ENCODE measurements at regions not wholly inside any gene's neighbourhood (a gene's known extent, or its start where the extent isn't known, plus 50 kb on each side); places are given as distances from the start of the nearest gene placed in this dataset.

DNA sequence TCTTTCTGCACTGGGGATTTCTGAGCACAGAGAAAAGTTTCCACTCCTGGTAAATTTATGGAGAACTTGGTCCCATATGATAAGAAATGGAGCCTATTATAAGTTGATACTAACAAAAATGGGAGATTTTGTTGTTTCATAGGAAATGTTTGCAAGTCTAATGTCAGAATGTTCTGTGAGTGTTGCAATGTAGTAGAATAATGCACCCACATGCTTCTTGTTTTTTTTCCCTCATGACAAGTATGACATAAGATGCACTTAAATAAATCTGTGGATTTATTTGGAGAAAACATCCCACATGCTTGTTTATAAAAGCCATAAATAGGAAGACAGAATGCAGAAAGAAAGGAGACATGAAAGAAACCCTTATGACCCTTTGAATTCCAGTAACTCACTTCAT, 50.8 kb upstream of the KCNJ6 start:
- DNase-seq (ENCODE audit: low read depth), result no peak

DNA sequence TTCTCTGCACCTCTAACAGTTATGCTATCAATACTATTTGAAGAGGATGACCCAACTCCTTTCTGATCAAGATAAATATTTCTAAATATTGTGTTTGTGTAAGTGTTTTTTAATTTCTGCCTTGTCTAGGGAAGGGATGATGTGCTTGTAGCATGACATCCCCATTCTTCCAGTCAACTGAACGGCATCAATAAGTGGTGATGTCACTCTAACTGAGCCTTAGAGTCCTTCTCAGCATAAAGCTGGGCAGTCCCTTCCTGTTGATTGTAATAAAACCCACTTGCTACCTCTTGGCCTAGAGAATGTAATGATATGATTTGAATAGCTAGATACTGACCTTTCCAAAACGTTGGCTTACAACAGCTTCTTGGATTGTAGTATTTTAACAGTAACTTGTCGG, 52.5 kb upstream of the KCNJ6 start:
- DNase-seq (ENCODE audit: low read depth), result no peak

DNA sequence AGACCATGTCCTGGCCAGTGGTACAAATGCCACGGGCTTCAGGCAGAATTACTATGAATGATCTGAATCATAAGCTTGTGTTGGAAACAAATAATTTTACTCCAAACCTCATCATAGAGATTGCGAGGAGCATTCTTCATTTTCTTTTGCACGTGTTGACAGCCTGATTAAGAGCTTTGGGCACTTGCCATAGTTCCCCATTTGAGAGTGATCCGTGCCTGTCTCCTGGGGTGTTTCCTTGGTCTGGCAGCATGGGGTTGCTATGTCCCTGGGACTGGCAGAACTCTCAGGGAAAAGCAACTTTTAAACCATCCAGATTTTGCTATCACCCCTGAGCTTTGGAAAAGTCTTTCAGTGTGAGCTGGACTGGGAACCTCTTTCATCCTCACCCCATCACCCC, 54.3 kb upstream of the KCNJ6 start:
- DNase-seq (ENCODE audit: low read depth), result no peak

DNA sequence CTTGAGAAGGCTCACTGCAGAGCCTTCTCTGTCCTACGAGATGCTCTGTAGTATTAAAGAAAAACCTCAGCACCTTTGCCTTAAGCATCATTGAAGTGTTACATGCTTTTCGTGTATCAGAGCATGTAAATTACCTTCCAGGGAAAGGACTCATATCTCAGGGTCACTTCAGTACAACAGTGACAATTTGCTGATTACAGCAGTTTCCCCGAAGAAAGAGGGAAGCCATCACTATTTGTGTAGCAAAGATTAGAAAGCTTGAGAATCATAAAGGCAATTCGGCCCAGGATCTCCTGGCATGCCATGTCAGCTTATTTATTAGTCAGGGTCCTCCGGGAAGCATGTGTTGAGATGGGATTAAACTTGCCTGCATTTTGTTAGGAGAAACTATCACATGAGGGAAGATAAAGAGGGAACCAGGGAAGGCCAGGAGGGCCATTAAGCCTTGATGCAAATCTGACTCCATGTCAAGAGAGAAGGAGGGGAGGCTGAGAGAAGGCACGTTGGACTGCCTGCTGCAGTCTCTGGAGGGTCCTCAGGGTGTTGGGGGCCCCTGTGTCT, 55.2 kb upstream of the KCNJ6 start:
- DNase-seq (ENCODE audit: low read depth), result no peak

DNA sequence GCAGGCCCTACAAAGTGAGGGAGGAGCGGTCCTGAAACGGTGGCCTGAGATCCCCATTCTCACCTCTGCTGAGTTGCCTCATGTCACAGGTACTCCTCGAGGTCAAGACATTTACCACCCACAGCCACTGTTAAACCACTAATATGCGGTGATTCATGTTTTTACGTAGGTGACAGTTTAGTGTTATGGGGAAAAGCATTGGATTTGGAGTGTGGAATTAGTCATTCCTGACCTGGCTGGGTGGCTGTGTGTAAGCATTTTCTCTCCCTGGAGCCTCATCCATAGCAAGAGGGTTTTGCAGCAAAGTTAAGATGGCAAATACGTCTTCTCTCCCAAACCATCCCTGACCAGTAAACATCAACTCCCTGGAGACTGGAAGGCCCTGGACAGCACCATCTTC, 57.8 kb upstream of the KCNJ6 start:
- no peak for DNase-seq (ENCODE audit: low read depth)

DNA sequence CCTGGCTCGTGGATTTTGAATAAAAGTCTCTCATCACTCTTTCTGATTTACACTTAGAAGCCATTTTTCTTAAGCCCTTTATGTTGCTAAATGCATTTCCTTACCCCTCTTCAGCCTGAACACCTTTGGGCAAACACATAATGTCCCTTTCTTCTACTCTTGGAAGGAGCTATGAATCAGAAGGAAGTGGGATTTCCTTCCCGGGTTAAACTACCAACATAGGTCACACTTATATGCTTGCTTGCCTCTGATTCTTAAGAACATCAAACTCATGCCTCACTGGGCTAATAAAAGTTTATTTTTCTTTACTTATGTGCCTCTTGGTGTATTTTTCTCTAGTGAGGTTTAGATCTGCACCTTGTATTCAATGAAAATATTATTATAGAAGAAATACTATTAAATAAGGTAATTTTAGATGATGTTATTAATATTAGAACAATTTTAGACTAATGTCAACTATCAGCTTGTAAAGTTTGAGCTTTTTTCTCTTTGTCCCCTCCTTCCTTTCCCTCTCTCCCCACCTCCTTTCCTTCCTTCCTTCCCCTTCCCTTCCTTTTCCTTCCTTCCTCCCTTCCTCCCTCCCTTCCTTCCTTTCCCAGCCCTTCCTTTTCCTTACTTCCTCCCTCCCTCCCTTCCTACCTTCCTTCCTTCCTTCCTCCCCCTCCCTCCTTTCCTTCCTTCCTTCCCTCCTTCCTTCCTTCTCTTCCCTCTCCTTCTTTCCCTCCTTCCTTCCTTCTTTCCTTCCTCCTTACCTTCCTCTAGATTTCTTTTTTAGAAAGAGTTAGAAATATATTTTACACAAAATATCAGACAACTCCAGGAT, 66.5 kb upstream of the KCNJ6 start:
- no peak for DNase-seq (ENCODE audit: low read depth)

DNA sequence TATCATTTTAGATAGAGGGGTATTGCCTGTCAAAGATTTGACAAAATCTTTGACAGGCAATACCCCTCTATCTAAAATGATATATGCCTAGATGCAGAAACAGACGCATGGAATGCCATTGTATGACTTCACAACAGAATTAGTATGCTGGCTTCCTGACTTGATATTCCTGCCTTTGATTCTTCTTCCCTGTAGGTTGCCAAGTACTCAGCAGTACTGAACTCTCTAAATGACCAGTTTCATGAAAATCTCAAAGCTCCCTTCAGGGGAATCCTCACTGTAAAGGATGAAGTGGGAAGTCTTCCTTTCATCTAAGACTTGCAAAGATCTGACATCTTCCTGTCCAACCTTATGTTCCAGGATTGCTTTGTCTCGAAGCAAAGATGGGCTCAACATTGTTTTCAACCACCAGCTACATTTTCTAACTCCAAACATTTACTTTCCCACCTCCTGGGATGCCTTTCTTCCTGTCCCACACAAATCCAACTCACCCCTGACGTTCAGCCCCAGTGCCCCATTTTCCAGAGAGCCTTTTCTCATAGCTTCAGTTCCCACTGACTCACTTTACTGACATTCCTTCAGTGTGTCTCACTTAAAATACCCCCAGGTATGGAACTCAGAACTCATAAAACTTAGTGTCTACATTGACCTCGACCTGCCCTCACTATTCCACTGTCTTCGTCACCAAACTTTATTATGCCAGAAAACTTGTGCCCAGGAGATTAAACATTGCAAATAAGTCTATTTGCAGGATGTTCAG, 67.3 kb upstream of the KCNJ6 start:
- no peak for DNase-seq (ENCODE audit: low read depth)

DNA sequence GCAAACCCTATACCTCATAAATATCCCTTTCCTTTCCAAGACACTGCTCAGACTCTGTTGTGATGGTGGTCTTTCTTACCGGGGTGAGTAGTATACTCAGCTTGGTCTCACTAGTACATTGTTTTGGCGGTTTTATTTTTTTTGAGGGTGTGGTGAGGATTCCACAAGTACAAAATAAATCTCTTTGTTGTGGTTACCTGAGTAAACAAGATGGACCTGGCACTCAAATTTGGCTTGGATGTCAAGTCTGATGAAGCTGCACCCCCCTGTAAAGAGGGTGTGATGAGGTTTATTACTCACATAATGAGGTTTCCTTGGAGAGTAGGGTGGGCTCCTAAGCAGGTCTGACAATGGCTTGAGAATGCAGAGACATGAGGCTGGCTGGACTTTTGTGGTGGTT, 68.2 kb upstream of the KCNJ6 start:
- DNase-seq (ENCODE audit: low read depth), result no peak

DNA sequence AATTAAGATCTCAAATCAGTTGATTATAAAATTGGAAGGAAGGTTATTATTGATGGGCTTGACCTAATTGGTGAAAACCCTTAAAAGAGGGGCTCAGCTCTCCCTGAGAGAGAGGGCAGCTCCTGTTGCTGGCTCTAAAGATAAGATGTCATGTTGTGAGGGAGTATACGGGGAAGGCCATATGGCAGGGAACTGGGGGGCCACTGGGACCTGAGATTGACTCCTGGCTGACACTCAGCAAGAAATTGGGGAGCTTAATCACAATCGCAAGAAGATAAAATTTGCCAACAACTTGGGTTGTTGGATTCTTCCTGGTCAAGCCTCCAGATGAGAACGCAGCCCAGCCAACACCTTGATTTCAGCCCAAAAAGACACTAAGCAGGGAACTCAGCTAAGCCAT, 69.7 kb upstream of the KCNJ6 start:
- DNase-seq (ENCODE audit: low read depth), result no peak

DNA sequence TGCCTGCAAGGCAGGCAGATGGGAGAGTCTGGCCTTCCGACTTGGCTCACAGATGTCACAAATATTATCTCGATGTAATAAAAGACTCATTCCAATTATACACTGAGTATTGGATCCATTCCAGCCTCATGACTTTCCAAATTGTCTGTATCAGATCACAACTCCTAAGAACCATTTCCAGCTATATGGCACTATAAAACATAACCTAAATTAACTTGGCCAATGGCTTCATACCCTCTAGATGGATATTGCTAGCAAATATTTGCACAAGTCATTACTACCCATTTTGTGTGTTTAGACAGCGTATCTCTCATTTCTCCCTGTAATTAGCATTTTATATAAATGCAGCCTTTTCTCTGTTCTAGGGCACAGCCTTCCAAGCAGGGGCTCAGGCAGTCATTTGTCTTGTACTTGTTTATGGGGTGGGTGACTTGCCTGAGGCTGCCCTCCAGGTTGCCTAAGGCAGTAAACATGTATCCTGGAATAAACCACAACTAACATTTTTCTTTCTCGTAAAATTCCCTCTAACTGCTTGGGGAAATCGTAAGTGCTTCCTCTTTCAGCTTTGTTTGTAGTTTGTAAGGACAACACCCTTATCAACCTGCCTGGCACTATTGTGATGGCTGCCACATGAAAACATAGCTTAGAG, 70.6 kb upstream of the KCNJ6 start:
- no peak for DNase-seq (ENCODE audit: low read depth)

DNA sequence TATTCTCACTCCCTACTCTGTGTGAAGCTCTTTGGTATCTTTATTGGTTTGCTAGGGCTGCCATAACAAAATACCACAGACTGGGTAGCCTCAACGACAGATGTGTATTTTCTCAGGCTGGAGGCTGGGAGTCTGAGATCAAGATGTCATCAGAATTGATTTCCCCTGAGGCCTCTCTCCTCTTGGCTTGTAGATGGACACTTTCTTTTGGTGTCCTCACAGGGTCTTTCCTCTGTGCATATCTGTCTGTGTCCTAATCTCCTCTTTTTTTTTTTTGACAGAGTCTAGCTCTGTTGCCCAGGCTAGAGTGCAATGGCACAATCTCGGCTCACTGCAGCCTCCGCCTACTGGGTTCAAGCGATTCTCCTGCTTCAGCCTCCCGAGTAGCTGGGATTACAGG, 71.4 kb upstream of the KCNJ6 start:
- DNase-seq (ENCODE audit: low read depth), result no peak

DNA sequence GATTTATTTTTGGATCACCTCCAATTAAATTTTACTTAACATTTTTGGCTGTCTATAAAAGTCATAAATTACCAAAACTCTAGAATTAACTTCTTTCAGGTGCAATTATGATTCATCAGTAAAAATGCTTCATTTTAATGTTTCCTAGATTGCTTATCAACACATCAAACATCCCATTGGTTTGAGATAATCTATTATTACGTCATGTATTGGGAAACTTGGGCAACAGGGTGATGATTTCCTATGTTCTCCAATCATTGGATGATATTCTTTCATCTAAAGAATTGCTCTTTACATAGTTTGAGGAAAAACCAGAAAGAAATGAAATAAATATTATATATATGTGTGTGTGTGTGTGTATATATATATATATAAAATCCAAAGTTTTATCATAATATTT, 76.8 kb upstream of the KCNJ6 start:
- DNase-seq (ENCODE audit: low read depth), result no peak

DNA sequence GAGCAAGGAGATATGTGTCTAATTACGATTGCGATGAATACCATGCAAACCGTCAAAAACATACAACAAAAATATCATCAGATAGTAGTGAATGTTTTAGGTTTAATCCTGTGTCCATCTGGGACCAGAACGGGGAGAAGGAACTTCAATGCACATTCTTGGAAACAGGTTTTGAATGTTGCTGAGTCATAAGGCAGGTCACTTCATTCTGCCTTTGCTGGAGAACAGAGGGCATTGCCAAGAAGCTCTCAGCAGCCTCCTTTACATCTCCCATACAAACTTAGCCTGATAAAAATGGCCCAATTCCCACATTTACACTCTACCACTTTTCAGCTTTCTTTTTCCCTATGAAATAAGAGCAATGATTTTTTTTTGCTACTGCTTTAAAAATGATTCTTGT, 78.0 kb upstream of the KCNJ6 start:
- no peak for DNase-seq (ENCODE audit: low read depth)

DNA sequence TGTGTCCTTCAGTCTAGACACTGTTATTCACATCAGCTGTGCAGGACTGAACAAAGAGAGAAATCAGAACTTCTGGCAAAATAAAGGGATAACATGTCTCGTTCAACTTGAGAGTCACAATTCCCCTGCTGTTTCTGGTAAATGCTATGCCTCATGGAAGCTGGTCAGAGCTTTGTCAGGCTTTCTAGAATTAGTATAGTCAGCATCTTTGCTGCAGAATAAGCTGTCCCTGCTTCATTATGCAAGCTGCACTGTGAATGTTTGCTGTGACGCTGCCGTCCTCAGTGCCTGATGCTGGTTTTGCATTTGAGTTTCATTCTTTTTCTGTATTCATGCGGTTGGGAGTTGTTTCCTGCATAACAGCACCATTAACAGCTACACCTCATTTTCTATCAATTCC, 96.4 kb upstream of the KCNJ6 start:
- no peak for DNase-seq (ENCODE audit: low read depth)

DNA sequence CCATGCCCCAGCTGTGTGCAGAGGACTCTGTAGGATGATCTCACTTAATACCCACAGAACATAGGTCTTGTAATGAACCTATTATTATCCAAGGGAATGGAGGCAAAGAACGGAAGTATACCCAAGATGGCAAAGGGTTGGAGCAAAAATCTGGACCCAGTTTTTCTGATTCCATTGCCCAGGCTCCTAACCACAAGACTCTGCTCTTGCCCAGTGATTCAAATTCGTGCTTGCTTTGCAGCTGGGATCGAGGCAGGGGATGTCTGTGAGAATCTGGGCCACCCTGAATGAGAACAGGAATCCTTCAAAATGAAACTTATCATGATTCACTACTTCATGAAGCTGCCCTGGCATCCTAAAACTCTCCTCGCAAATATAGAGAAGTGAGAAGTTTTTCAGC, 97.5 kb upstream of the KCNJ6 start:
- DNase-seq (ENCODE audit: low read depth), result no peak

DNA sequence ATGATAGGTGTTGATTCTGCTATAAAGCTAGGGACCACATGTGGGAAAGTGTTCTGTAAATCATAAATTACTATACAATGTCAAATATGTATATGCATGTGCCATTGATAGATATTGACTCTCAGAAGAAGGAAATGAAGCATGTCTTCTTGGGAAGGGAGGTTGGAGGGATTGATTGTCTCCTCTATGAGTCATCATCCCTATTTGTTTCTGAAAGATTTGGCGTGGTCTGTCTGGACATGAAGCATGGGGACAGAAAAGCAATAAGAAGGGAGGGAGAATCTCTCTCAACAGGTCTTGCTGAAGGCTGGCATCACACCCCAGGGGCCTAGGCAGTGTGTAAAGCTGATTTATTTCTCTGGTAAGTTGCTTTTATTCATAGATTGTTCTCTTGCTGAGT, 98.0 kb upstream of the KCNJ6 start:
- no peak for DNase-seq (ENCODE audit: low read depth)

DNA sequence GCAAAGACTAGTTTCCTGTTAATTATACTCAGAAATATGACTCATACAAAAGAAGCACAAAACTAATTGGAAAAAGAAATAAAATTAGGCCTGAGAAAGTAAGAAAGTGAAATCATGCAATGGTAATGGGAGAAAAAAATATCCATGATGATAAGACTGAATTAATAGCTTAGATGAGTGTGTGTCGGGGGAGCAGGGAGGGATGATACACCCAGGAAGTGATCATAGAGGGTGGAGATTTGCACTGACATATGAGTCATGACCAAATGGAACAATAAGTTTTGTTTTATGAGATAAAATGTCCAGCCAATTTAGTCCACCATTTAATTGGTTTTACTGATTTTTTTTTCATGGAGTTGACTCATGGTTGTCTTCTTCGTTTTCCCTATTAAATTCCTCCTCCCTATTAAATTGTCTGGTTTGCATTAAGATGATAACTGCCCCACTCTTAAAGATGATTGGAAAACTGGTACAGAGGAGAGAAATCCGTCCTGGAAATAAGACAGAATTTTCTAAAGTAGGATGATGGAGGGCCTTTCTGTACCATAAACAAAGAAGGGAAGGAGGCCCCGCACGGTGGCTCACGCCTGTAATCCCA, 111.7 kb upstream of the KCNJ6 start:
- DNase-seq (ENCODE audit: low read depth), result peak; percentile 32

DNA sequence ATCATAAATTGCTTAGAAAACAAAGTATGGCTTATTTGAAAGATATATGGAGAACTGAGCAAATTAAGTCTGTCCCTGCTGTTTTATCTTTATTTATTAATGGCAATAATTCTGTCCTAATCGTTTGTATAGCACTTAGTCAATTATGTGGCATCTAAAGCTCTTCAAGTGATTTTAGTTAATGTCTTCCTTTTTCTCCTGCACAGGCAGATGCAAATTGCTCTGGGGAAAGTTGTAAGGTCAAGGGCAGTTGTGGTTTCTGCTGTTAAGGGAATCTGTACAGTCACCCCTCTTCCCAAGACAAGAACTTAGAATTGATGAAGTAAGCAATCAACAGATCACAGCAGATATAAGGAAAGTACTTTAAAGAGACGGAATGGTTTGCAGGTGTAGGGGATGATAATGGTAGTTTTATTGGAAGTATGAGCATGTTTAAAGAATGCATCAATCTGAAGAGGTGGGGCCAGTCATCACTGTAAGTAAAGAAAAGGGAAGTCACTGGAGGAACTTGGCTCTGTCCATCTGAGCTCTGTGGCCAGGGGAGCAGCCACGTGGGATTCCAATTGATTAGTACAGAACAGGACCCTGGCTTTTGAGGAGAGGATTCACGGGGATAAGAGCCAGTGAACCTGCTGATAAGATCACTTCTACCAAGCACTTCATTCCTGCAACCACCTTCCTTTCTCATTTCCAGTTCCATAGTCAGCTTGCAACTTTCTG, 116.0 kb upstream of the KCNJ6 start:
- DNase-seq (ENCODE audit: low read depth), result no peak

DNA sequence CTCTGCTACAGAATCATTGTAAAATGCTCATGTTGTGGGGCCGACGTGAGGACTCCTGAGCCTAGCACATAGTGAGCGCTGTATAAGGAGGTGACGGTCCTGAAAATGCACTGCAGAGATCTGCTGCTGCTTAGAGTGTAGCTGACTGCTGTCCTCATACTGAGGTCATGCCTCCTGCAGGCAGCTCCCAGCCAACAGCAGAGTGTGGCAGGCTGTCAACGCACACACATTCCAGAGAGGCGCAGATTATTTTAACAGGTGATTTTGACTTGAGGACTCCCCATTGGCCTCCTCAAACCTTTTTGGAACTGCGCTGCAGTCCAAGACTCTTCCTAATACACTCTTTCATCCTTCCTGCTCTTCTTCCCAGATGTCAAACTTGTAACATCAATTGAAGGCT, 119.8 kb upstream of the KCNJ6 start:
- DNase-seq (ENCODE audit: low read depth), result no peak

DNA sequence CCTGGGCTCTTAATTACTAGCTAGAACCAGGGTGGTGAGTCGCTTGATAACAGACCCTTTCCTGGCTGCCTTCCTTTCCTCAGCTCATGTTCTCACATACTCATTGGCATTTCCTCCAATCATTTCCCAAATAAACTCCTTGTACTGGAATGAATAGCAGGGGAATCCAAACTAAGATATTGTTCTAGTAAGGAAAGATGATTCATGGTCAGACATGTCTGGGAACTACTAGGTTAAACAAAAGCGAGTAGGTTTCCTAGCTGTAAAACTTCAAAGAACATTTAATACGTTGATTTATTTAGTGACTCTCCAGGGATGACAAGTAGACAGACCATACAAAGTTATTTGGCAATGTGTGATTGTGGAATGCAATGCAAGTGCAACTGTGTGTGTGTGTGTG, 121.2 kb upstream of the KCNJ6 start:
- no peak for DNase-seq (ENCODE audit: low read depth)

DNA sequence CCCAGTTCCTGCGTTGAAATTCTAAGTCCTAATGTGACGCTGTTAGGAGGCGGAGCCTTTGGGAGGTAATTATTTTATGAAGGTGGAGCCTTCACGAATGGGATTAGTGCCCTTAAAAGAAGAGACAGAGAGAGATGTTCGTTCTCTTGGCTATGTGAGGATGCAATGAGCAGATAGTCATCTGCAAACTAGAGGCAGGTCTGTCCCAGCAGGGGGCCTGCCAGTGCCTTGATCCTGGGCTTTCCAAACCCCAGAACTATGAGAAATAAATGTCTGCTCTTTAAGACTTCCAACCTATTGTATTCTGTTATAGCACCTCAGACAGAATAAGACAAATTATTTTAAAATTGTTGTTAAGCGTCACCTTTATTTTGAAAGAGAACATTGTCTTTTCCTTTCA, 123.1 kb upstream of the KCNJ6 start:
- DNase-seq (ENCODE audit: low read depth), result no peak

DNA sequence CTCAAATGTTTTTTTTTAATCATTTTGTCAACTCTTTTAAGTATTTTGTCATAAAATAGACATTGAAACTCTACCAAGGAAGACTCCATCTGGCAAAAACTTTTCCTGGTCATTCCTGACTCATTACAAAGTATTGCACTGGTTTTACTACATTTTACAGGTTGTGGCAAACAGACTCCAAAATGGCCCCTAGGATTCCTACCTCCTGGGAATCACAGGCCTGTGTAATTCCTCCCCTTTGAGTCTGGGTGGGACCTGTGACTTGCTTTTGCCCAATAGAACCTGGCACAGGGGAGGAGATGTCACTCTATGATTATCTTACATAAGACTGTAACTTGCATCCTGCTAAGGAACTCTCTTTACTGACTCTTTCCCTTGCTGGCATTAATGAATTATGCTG, 123.6 kb upstream of the KCNJ6 start:
- DNase-seq (ENCODE audit: low read depth), result no peak

All from stromal cell of bone marrow (primary cell).